Panc1 (cell line): ENCODE measurements at regions not wholly inside any gene's neighbourhood (a gene's known extent, or its start where the extent isn't known, plus 50 kb on each side); places are given as distances from the start of the nearest gene placed in this dataset.

Experiments
- ATAC-seq: fragments of 200-7000 bp; cut with Tn5 transposase; 2 replicates; pipeline ENCODE4 v1.9.1; 2020; ENCODE audit warnings: mild to moderate bottlenecking, moderate library complexity
- BruUV-seq: library from RNA; stranded (reverse); fragments of 400-500 nt; replicated peaks from 2 replicates; lab custom pipeline; 2021; lab: Mats Ljungman, UMichigan
- CTCF ChIA-PET: fragments of 300-600 bp; sonication (Branson Sonifier 250); formaldehyde crosslinking; loops from one replicate; lab custom pipeline; 2022; ENCODE audit warnings: antibody characterized with exemption; lab: Charles Lee
- POLR2A ChIA-PET: fragments of 300-600 bp; sonication (Branson Sonifier 250); formaldehyde crosslinking; loops from one replicate; lab custom pipeline; 2022; ENCODE audit warnings: antibody characterized with exemption; lab: Charles Lee
- DNase-seq: peaks from one replicate; pipeline ENCODE4 v3.0.0-alpha.2; 2010; ENCODE audit warnings: low read depth, low spot score
- H3K27ac ChIP-seq: 2 replicates; pipeline ENCODE4 v1.5.1; 2011; ENCODE audit warnings: mild to moderate bottlenecking, low read length, inconsistent platforms
- H3K27me3 ChIP-seq: fragments of 200-500 bp; sonication (Bioruptor generic); 2 replicates; pipeline ENCODE4 v1.6.0; 2014; ENCODE audit warnings: low read length, inconsistent platforms; ENCODE audit not compliant: control insufficient read depth, insufficient read depth
- H3K36me3 ChIP-seq: fragments of 200-500 bp; sonication (Bioruptor generic); 2 replicates; pipeline ENCODE4 v1.5.1; 2014; ENCODE audit warnings: inconsistent platforms, mild to moderate bottlenecking, low read length, moderate library complexity; ENCODE audit not compliant: control insufficient read depth, insufficient read depth
- H3K4me1 ChIP-seq: 2 replicates; pipeline ENCODE4 v1.5.1; 2011; ENCODE audit warnings: inconsistent platforms, mild to moderate bottlenecking, low read length, moderate library complexity; ENCODE audit not compliant: control insufficient read depth, insufficient read depth
- H3K4me3 ChIP-seq, 2 experiments: 2 replicates each; pipeline ENCODE4 v1.5.1; 2011 to 2012; ENCODE audit warnings: low read depth in 2 of 2, low read length in 2 of 2, mild to moderate bottlenecking in 2 of 2, inconsistent platforms in 1 of 2, moderate library complexity in 1 of 2
- H3K9me3 ChIP-seq: fragments of 200-500 bp; sonication (Bioruptor generic); 2 replicates; pipeline ENCODE4 v1.5.1; 2014; ENCODE audit warnings: low read depth, mild to moderate bottlenecking, inconsistent platforms, low read length, moderate library complexity; ENCODE audit not compliant: control insufficient read depth, insufficient read depth
- CTCF ChIP-seq: fragments of 450-650 bp; IDR thresholded peaks from 2 replicates; pipeline ENCODE4 v1.5.1; 2017; ENCODE audit warnings: mild to moderate bottlenecking
- POLR2AphosphoS5 ChIP-seq: IDR thresholded peaks from 2 replicates; pipeline ENCODE4 v1.6.1; 2012; ENCODE audit warnings: mild to moderate bottlenecking, low read depth, low read length, moderate library complexity
- REST ChIP-seq, 2 experiments: IDR thresholded peaks; 2 replicates each; pipeline ENCODE4 v1.6.1; 2011 to 2012; ENCODE audit warnings: low read depth in 2 of 2, control low read depth in 1 of 2, low read length in 1 of 2, mild to moderate bottlenecking in 1 of 2, moderate library complexity in 1 of 2; ENCODE audit not compliant: insufficient read depth in 1 of 2
- SIN3A ChIP-seq: IDR thresholded peaks from 2 replicates; pipeline ENCODE4 v1.6.1; 2012; ENCODE audit warnings: low read depth, mild to moderate bottlenecking, low read length, moderate library complexity, borderline replicate concordance; ENCODE audit not compliant: insufficient read depth
- TCF7L2 ChIP-seq: IDR thresholded peaks from 2 replicates; pipeline ENCODE4 v1.6.1; 2011; ENCODE audit warnings: mild to moderate bottlenecking, low read depth, low read length, inconsistent platforms
- in situ Hi-C: cut with HindIII; loops from 2 replicates; pipeline ENCODE4 v1.10.0; 2016; ENCODE audit warnings: low sequenced_read_pairs, low pct_unique_long_range_greater_than_20kb
- intact Hi-C: fragments of 100-400 bp; cut with micrococcal nuclease; formaldehyde crosslinking; loops from one replicate; pipeline ENCODE4 v1.10.0; 2022; ENCODE audit not compliant: unreplicated experiment

GRCh38 chr12:60475825-60476224, 880.0 kb downstream of the SLC16A7 start:
- in situ Hi-C loops, result no loop called here
- Histone ChIP-seq H3K9me3 (no peaks in the 10 kb centered on the region), H3K4me3 (no peak overlapping the region), H3K27me3 (no peaks in the 10 kb centered on the region), H3K4me1 (no peaks in the 10 kb centered on the region), H3K27ac (no peak overlapping the region), H3K36me3 (no peaks in the 10 kb centered on the region)
- ATAC-seq, result no peak
- intact Hi-C loops, result no loop called here
- no TSS peak for BruUV-seq
- no peak for DNase-seq
- TF ChIP-seq SIN3A, result no peak
- ChIA-PET POLR2A (no interaction called here), CTCF (no interaction called here)

GRCh38 chr12:60487284-60487683, 891.5 kb downstream of the SLC16A7 start:
- intact Hi-C loops, result no loop called here

GRCh38 chr12:60489071-60489470, 893.2 kb downstream of the SLC16A7 start:
- Histone ChIP-seq H3K36me3 (no peaks in the 10 kb centered on the region), H3K27me3 (no peaks in the 10 kb centered on the region), H3K27ac (no peak overlapping the region), H3K4me1 (no peaks in the 10 kb centered on the region), H3K9me3 (no peaks in the 10 kb centered on the region), H3K4me3 (no peak overlapping the region)
- intact Hi-C loops (no loop called here), in situ Hi-C loops (no loop called here)
- TF ChIP-seq SIN3A (no peak), POLR2AphosphoS5 (no peak), CTCF (no peak), REST (IDR thresholded peaks at IDR 0.05; ENCODE audit: insufficient read depth in 1 of 2, low read depth in 2 of 2, low read length in 1 of 2) (no peak), TCF7L2 (no peak)
- no TSS peak for BruUV-seq
- ChIA-PET POLR2A (interaction anchor here (0.6 kb wide), 2 partner anchors 94 to 1281 kb away, joined by 6 to 7 read pairs; no protein-coding TSS in a partner anchor), CTCF (no interaction called here)
- no peak for DNase-seq
- ATAC-seq, result no peak

More at GRCh38 chr12:60487284-60487683, 891.5 kb downstream of the SLC16A7 start:
- TF ChIP-seq SIN3A, result no peak
- Histone ChIP-seq H3K4me3 (no peak overlapping the region), H3K27me3 (no peaks in the 10 kb centered on the region), H3K4me1 (no peaks in the 10 kb centered on the region), H3K27ac (no peak overlapping the region), H3K9me3 (no peaks in the 10 kb centered on the region), H3K36me3 (no peaks in the 10 kb centered on the region)
- no TSS peak for BruUV-seq
- CTCF ChIA-PET, result no interaction called here
- POLR2A ChIA-PET, result no interaction called here
- no peak for DNase-seq
- no peak for ATAC-seq
- in situ Hi-C loops, result no loop called here
